ENCODE measurements at regions not wholly inside any gene's neighbourhood (a gene's known extent, or its start where the extent isn't known, plus 50 kb on each side); places are given as distances from the start of the nearest gene placed in this dataset.

- Histone ChIP-seq H3K79me2 (ENCODE audit: insufficient read depth, low read length) (no peaks in the 10 kb centered on the region), H4K20me1 (ENCODE audit: insufficient read depth, low read length, poor library complexity, severe bottlenecking) (no peaks in the 10 kb centered on the region), H3K9me3 (ENCODE audit: insufficient read depth, low read depth, low read length) (no peaks in the 10 kb centered on the region), H3K4me3 (ENCODE audit: low read length, poor library complexity, severe bottlenecking) (no peak overlapping the region), H3K36me3 (ENCODE audit: insufficient read depth, low read length) (no peaks in the 10 kb centered on the region), H3F3A (ENCODE audit: low read depth) (no peaks in the 10 kb centered on the region), H3K27me3 (ENCODE audit: insufficient read depth, low read length, poor library complexity, severe bottlenecking) (no peaks in the 10 kb centered on the region), H3K4me1 (ENCODE audit: insufficient read depth, low read length, poor library complexity, severe bottlenecking) (no peaks in the 10 kb centered on the region), H3K4me2 (ENCODE audit: low read depth, low read length, poor library complexity, severe bottlenecking) (no peak overlapping the region), H3K9me2 (replicated peaks; ENCODE audit: low read depth, low read length) (no peaks in the 10 kb centered on the region), H3K9ac (ENCODE audit: low read depth, low read length, poor library complexity, severe bottlenecking) (no peak overlapping the region), H2AFZ (ENCODE audit: low read length) (no peak overlapping the region)
- TF ChIP-seq EZH2phosphoT487 (IDR thresholded peaks at IDR 0.05; ENCODE audit: borderline replicate concordance): no peak
- TF ChIP-seq CTCF (conservative IDR thresholded peaks at IDR 0.05; ENCODE audit: low read length): peak; percentile 29; the same call in 1 of the 2 replicates
These were observed 221.6 kb downstream of the NR4A2 start for GRCh38 chr2:156110890-156111289.

- Histone ChIP-seq H3K9ac (ENCODE audit: low read depth, low read length, poor library complexity, severe bottlenecking) (no peak overlapping the region), H3K79me2 (ENCODE audit: insufficient read depth, low read length) (no peaks in the 10 kb centered on the region), H2AFZ (ENCODE audit: low read length) (no peak overlapping the region), H3K9me3 (ENCODE audit: insufficient read depth, low read depth, low read length) (no peaks in the 10 kb centered on the region; the same call in 1 of the 2 replicates), H3K9me2 (replicated peaks; ENCODE audit: low read depth, low read length) (no peaks in the 10 kb centered on the region), H3K27me3 (ENCODE audit: insufficient read depth, low read length, poor library complexity, severe bottlenecking) (no peaks in the 10 kb centered on the region), H4K20me1 (ENCODE audit: insufficient read depth, low read length, poor library complexity, severe bottlenecking) (no peaks in the 10 kb centered on the region), H3F3A (ENCODE audit: low read depth) (no peaks in the 10 kb centered on the region), H3K36me3 (ENCODE audit: insufficient read depth, low read length) (no peaks in the 10 kb centered on the region), H3K4me2 (ENCODE audit: low read depth, low read length, poor library complexity, severe bottlenecking) (no peak overlapping the region), H3K4me1 (ENCODE audit: insufficient read depth, low read length, poor library complexity, severe bottlenecking) (no peaks in the 10 kb centered on the region), H3K4me3 (ENCODE audit: low read length, poor library complexity, severe bottlenecking) (no peak overlapping the region)
- TF ChIP-seq EZH2phosphoT487 (IDR thresholded peaks at IDR 0.05; ENCODE audit: borderline replicate concordance) (no peak), CTCF (conservative IDR thresholded peaks at IDR 0.05; ENCODE audit: low read length) (no peak)
These were observed 233.1 kb downstream of the NR4A2 start for GRCh38 chr2:156099382-156099781.

- Histone ChIP-seq H3K27me3 (ENCODE audit: insufficient read depth, low read length, poor library complexity, severe bottlenecking) (no peaks in the 10 kb centered on the region), H3F3A (ENCODE audit: low read depth) (no peaks in the 10 kb centered on the region), H3K79me2 (ENCODE audit: insufficient read depth, low read length) (no peaks in the 10 kb centered on the region), H2AFZ (ENCODE audit: low read length) (no peak overlapping the region), H3K9ac (ENCODE audit: low read depth, low read length, poor library complexity, severe bottlenecking) (no peak overlapping the region), H3K9me3 (ENCODE audit: insufficient read depth, low read depth, low read length) (no peaks in the 10 kb centered on the region; the same call in 1 of the 2 replicates), H3K4me3 (ENCODE audit: low read length, poor library complexity, severe bottlenecking) (no peak overlapping the region), H3K4me2 (ENCODE audit: low read depth, low read length, poor library complexity, severe bottlenecking) (no peak overlapping the region), H3K4me1 (ENCODE audit: insufficient read depth, low read length, poor library complexity, severe bottlenecking) (no peaks in the 10 kb centered on the region), H4K20me1 (ENCODE audit: insufficient read depth, low read length, poor library complexity, severe bottlenecking) (no peaks in the 10 kb centered on the region), H3K9me2 (replicated peaks; ENCODE audit: low read depth, low read length) (no peaks in the 10 kb centered on the region), H3K36me3 (ENCODE audit: insufficient read depth, low read length) (no peaks in the 10 kb centered on the region)
- TF ChIP-seq CTCF (conservative IDR thresholded peaks at IDR 0.05; ENCODE audit: low read length) (no peak), EZH2phosphoT487 (IDR thresholded peaks at IDR 0.05; ENCODE audit: borderline replicate concordance) (no peak)
These were observed 234.0 kb downstream of the NR4A2 start for GRCh38 chr2:156098506-156098905.
